ENCODE measurements at regions not wholly inside any gene's neighbourhood (a gene's known extent, or its start where the extent isn't known, plus 50 kb on each side); places are given as distances from the start of the nearest gene placed in this dataset.

DNA sequence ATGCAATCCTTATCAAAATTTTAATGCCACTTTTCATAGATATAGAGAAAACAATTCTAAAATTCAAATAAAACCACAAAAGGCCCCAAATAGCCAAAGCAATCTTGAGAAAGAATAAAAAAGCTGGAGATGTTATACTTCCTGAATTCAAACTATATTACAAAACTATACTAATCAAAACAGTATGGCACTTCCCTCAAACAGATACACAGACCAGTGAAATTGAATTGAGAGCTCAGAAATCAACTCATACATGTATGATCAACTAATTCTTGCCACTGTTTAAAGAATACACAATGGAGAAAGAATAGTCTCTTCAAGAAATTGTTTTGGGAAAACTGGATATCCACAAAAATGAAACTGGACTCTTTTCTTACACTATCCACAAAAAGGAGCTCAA, 55.4 kb downstream of the FOXG1 start:
- TF ChIP-seq, protein P1, sequence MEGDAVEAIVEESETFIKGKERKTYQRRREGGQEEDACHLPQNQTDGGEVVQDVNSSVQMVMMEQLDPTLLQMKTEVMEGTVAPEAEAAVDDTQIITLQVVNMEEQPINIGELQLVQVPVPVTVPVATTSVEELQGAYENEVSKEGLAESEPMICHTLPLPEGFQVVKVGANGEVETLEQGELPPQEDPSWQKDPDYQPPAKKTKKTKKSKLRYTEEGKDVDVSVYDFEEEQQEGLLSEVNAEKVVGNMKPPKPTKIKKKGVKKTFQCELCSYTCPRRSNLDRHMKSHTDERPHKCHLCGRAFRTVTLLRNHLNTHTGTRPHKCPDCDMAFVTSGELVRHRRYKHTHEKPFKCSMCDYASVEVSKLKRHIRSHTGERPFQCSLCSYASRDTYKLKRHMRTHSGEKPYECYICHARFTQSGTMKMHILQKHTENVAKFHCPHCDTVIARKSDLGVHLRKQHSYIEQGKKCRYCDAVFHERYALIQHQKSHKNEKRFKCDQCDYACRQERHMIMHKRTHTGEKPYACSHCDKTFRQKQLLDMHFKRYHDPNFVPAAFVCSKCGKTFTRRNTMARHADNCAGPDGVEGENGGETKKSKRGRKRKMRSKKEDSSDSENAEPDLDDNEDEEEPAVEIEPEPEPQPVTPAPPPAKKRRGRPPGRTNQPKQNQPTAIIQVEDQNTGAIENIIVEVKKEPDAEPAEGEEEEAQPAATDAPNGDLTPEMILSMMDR (IDR thresholded peaks at IDR 0.05) = no peak
- TF ChIP-seq EZH2 (IDR thresholded peaks at IDR 0.05; ENCODE audit: borderline replicate concordance, insufficient read depth, low read depth, low read length, poor library complexity, severe bottlenecking) = no peak

Data from B cell (primary cell).